VCaP (cell line): ENCODE measurements at regions not wholly inside any gene's neighbourhood (a gene's known extent, or its start where the extent isn't known, plus 50 kb on each side); places are given as distances from the start of the nearest gene placed in this dataset.
A peak's percentile ranks its signal among the peaks of the same experiment; 100 is the strongest.
"Not testable (repeated sequence)": the region's sequence is repeated elsewhere in the genome, so short reads cannot be mapped to it uniquely, and the experiment has no call there.

Experiments used
- H3K27ac ChIP-seq: fragments of 450-650 bp; 2 replicates; pipeline ENCODE4 v1.5.1; 2017
- TF ChIP-seq, protein P1 (sequence below): fragments of 450-650 bp; conservative IDR thresholded peaks from 2 replicates; pipeline ENCODE4 v1.5.1; 2017; ENCODE audit warnings: mild to moderate bottlenecking, moderate library complexity

- TF ChIP-seq, protein P1, sequence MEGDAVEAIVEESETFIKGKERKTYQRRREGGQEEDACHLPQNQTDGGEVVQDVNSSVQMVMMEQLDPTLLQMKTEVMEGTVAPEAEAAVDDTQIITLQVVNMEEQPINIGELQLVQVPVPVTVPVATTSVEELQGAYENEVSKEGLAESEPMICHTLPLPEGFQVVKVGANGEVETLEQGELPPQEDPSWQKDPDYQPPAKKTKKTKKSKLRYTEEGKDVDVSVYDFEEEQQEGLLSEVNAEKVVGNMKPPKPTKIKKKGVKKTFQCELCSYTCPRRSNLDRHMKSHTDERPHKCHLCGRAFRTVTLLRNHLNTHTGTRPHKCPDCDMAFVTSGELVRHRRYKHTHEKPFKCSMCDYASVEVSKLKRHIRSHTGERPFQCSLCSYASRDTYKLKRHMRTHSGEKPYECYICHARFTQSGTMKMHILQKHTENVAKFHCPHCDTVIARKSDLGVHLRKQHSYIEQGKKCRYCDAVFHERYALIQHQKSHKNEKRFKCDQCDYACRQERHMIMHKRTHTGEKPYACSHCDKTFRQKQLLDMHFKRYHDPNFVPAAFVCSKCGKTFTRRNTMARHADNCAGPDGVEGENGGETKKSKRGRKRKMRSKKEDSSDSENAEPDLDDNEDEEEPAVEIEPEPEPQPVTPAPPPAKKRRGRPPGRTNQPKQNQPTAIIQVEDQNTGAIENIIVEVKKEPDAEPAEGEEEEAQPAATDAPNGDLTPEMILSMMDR: no peak
- no peak overlapping the region for H3K27ac ChIP-seq
Observed at GRCh38 chr4:73335679-73336078, 68.4 kb upstream of the ALB start.

GRCh38 chr4:73332012-73332411 lies 72.1 kb upstream of the ALB start:
- not testable (repeated sequence) for H3K27ac ChIP-seq

DNA sequence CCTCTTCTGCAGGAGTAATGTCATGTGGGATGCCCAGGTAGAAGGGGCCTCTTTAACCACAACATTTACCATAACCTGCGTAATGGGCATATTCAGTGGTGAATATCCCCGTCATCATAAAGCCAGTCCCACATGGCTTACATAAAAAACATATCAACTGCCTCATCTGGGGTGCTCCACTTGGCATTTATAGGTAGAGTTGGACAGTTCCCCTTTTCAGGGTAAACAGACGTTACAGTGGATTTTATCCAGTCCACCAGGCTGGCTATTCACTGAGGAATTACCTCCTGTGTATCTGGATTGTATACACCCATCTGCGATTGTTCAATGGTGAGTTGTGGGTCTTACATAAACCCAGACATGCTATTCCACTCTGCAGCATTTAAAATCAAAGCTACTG lies 70.7 kb upstream of the ANKRD17 start:
- TF ChIP-seq, protein P1: no peak
- no peak overlapping the region for H3K27ac ChIP-seq

GRCh38 chr4:73325776-73326175 lies 67.2 kb upstream of the ANKRD17 start:
- H3K27ac ChIP-seq: not testable (repeated sequence)

DNA sequence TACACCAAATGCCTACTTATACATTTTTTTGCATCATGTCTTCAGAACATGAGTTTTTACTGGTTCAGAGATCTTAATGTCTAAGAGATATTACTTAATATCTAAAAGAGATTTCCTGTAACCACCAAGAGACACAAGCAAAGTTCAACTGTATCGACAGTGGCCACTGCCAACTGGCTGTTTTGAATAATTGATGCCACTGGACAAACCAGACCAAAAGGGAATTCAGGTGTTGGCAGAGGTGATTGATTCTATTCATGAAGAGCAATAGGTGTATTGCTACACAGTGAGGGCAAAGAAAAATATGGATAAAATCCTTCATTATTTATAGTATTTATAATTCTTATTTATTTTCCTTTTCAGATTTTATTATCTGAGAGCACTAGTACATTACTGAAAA lies 58.5 kb upstream of the ANKRD17 start:
- TF ChIP-seq, protein P1: no peak
- H3K27ac ChIP-seq: no peak overlapping the region

DNA sequence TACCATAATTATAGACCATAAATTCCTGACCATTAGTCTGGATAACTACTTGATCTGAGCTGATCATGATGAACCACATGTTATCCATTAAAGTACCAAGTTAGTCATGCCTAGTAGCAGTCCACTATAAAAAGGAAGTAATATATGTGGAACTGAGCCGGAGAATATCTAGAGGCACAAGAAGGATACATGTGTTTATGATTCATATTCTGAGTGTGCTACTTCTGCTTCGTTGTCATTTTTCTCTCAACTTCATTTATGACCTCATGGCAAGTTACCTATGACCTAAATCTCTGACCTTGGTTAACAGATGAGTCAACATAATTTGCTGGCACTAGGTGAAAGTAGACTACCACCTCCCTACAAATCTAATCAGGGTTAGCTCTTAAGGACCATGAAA lies 56.5 kb upstream of the ANKRD17 start:
- TF ChIP-seq, protein P1: no peak

DNA sequence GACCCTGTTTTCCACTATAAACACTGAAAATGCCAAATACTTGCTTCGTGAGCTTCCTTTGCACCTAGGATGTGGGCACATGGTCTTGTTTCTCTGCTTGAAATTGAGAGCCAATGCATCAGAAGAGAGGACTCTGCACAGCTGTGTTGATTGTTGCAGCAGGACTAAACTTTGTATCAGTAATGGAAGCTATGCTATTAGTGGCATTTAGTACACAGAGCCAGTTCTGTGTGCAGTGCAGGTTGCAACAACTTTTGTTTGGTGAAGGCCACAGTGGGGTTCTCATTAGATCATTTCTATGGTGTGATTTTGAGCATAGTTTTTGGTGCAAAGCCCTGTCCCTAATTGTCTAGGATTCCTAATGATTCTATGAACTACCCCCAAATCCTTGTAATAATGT lies 54.4 kb upstream of the ANKRD17 start:
- TF ChIP-seq, protein P1: no peak
- no peak overlapping the region for H3K27ac ChIP-seq

More for the DNA sequence above, 56.5 kb upstream of the ANKRD17 start:
- no peak overlapping the region for H3K27ac ChIP-seq

- H3K27ac ChIP-seq: no peak overlapping the region
- TF ChIP-seq, protein P1: peak; percentile 87
Observed at GRCh38 chr4:73311428-73311827, 52.8 kb upstream of the ANKRD17 start.

GRCh38 chr4:73309211-73309610 lies 50.6 kb upstream of the ANKRD17 start:
- TF ChIP-seq, protein P1: no peak
- no peak overlapping the region for H3K27ac ChIP-seq
